ENCODE measurements at regions not wholly inside any gene's neighbourhood (a gene's known extent, or its start where the extent isn't known, plus 50 kb on each side); places are given as distances from the start of the nearest gene placed in this dataset.

DNA sequence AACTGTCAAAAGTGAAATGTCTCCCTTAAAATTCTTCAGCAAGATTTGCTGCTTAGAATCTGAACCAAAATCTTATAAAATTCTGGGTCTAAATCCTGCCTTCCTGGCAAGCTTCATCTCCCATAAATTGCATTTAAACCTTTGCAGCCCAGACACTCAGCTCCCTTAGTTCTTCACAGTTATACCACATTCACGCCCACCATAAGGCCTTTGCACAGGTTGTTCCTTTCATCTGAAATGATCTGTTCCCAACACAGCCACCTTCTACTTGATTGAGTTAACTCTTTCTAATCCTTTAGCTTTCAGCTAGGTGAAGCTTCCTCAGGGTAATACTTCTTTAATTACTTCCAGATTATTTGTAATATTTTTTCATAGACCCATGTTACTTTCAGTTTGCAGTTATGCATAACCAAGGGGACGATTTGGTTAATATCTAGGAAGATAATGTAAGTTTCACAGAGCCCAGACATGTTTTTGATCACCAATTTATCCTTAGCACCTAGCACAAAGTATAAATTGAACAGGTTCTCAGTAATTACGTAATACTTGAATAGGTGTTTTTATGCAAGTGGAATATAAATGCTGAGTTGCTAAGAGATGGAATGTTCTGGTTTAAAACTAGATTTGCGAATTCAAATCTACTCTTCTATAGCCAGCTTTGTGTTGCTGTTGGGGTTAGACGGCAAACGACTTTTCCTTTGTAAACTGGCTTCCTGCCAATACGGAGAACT is 779.7 kb upstream of the PKDCC start:
- ChIA-PET CTCF (interaction anchor here (1.3 kb wide), 1 partner anchor 9 kb away, joined by 4 read pairs; no protein-coding TSS in a partner anchor), POLR2A (no interaction called here)
- TF ChIP-seq, protein P1, sequence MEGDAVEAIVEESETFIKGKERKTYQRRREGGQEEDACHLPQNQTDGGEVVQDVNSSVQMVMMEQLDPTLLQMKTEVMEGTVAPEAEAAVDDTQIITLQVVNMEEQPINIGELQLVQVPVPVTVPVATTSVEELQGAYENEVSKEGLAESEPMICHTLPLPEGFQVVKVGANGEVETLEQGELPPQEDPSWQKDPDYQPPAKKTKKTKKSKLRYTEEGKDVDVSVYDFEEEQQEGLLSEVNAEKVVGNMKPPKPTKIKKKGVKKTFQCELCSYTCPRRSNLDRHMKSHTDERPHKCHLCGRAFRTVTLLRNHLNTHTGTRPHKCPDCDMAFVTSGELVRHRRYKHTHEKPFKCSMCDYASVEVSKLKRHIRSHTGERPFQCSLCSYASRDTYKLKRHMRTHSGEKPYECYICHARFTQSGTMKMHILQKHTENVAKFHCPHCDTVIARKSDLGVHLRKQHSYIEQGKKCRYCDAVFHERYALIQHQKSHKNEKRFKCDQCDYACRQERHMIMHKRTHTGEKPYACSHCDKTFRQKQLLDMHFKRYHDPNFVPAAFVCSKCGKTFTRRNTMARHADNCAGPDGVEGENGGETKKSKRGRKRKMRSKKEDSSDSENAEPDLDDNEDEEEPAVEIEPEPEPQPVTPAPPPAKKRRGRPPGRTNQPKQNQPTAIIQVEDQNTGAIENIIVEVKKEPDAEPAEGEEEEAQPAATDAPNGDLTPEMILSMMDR (IDR thresholded peaks at IDR 0.05; ENCODE audit: control extremely low read depth, extremely low read depth, low read depth, missing control alignments), result no peak

DNA sequence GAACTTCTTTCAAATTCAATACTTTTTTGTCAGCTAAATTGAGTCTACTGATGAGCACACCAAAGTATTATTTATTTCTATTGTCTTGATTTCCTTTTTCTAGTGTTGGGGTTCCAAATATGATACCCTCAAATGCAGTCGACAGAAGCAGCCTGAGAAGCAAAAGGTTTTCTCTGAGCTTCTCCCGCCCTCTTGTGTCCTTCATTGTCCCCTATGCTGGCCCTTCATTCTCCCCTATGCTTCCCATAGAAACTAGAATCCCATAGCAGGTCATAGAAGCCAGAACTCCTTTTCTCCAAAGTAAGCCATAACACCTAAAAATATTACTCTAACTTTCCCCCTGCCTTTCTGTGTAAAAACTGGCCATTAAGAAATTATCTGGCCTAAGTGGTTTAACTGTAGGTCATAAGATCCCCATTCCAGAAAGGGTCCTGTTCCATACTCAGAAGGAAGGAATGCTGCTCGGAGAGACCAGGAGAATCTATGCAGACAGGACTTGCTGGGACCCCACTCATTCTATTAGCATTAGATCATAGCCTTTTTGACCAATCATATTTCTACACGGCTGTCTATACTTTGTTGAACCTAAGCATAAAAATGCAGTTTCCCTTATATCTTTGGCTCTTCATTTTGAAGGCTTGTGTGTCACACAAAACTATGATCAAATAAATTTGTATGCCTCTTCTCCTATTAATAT is 764.6 kb upstream of the PKDCC start:
- TF ChIP-seq, protein P1 (IDR thresholded peaks at IDR 0.05; ENCODE audit: control extremely low read depth, extremely low read depth, low read depth, missing control alignments), result no peak
- CTCF ChIA-PET, result no interaction called here
- no peak for DNase-seq (ENCODE audit: extremely low spot score)
- POLR2A ChIA-PET, result no interaction called here

More for the DNA sequence above, 779.7 kb upstream of the PKDCC start:
- no peak for DNase-seq (ENCODE audit: extremely low spot score)

DNA sequence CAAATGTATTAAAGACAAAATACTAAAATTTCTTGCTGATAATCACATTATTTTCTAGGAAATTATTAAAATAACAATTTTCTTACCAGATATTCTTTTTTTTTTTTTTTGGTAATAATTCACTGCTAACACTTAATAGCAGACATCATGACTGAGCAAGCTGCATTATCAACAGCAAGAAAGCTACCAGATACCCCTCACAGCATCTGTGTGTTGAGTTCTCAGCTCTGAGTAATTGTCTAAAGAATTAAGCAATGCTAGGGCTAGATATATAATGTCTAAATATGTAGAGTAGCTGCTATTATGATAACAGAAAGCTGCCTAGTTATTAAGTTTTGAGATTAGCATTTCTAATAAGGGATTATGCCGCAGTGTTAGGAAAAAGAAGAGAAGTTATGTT is 754.3 kb upstream of the PKDCC start:
- DNase-seq (ENCODE audit: extremely low spot score), result no peak
- TF ChIP-seq, protein P1 (IDR thresholded peaks at IDR 0.05; ENCODE audit: control extremely low read depth, extremely low read depth, low read depth, missing control alignments), result no peak
- ChIA-PET POLR2A (no interaction called here), CTCF (no interaction called here)

DNA sequence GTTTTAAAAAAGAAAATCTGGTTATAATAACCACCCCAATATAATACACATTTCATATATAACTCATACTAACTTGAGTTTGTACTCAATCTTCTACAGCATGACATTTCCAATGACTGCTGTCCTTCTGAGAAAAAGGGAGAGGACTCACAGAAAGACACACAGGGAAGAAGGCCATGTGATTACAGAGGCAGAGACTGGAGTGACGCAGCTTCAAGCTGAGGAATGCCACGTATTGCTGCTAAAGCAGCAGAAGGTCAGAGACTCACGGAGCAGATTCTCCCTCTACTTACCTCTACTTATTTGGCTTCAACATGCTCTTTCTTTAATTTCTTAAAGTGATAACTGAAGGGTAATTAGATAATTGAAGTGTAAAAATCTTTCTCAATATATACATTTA is 753.5 kb upstream of the PKDCC start:
- POLR2A ChIA-PET, result no interaction called here
- CTCF ChIA-PET, result no interaction called here
- DNase-seq (ENCODE audit: extremely low spot score), result no peak
- TF ChIP-seq, protein P1 (IDR thresholded peaks at IDR 0.05; ENCODE audit: control extremely low read depth, extremely low read depth, low read depth, missing control alignments), result no peak

DNA sequence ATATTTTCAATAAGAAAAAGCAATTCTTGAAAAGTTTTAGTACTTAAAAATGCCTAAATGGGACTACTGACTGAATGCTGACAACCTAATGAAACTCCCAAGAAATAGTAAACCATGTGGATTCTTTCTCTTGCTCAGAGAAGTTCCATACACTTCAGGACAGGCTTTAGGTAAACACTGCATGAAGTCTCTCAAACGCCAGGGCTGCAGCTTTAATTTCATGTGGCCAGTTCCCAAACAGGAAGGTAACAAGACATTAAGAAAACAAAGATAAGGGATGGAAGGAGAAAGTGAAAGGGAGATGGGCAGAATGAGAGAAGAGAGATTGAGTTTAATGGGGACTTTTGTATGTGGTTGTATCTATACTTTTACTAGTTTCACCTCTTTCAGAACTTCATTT is 734.7 kb upstream of the PKDCC start:
- ChIA-PET CTCF (interaction anchor here (0.9 kb wide), 1 partner anchor 21 kb away, joined by 3 read pairs; no protein-coding TSS in a partner anchor), POLR2A (no interaction called here)
- TF ChIP-seq, protein P1 (IDR thresholded peaks at IDR 0.05; ENCODE audit: control extremely low read depth, extremely low read depth, low read depth, missing control alignments), result no peak
- DNase-seq (ENCODE audit: extremely low spot score), result no peak

DNA sequence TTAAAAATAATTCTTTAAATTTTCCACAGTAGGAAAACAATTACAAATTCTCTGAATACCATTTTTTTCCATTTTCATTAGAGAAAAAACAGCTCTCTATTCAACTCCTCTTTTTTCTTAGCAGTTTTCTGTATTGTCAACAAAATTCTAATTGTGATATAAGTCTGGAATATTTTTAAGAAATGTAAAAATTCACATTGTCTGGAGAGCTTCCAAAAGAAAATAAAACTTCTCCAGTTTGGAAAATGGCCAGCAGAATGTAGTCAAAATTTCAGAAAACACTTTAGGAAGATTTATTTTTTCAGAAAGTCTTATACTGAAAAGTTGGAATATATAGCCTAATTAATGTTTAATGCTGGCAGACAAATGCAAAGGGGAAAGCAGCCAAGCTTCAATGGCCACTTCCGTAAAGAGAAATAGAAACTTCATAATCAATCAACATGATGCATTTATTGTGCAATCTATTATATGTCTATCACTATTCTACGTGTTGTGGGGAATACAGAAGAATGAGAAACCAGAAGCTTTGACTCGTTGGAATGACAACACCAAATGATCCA is 733.2 kb upstream of the PKDCC start:
- TF ChIP-seq, protein P1 (IDR thresholded peaks at IDR 0.05; ENCODE audit: control extremely low read depth, extremely low read depth, low read depth, missing control alignments), result no peak
- ChIA-PET POLR2A (no interaction called here), CTCF (interaction anchor here (1.0 to 1.2 kb wide), 2 partner anchors 19 to 90 kb away, joined by 3 read pairs; no protein-coding TSS in a partner anchor)
- no peak for DNase-seq (ENCODE audit: extremely low spot score)

Measured in GM10248 (cell line).